ENCODE measurements at regions not wholly inside any gene's neighbourhood (a gene's known extent, or its start where the extent isn't known, plus 50 kb on each side); places are given as distances from the start of the nearest gene placed in this dataset.

DNA sequence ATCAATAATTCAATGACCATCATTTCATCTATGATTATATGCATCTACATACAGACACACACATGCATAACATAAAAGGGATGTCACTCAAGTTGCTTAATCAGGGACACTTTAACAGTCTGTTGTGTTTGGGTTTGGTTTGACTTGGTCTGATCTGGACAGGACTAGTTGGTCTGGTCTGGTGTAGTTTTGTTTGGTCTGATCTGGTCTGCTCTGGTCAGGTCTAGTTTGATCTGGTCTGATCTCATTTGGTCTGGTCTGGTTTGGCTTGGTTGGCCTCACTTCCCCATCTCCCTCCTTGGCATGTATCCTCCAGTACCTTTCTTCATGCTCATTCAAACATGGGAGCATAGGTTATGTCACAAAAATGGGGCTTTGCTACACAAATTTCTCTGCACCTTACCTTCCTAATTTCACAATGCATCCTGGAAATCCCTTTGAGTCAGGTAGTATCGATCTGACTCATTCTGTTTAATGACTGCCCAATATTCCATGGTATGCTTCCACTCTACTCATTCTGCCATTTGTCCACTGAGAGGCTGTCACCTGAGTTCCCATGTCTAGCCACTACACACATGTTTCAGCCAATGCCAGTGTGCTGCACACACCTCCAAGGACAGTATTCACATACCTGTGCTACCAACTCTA, 73.0 kb upstream of the TPM1 start:
- H3K27me3 ChIP-seq (ENCODE audit: insufficient read depth, low read depth): no peaks in the 10 kb centered on the region
- no peaks in the 10 kb centered on the region for H4K20me1 ChIP-seq (ENCODE audit: insufficient read depth)
- no peaks in the 10 kb centered on the region for H3K4me1 ChIP-seq (replicated peaks; ENCODE audit: insufficient read depth)
- no peaks in the 10 kb centered on the region for H3K9me2 ChIP-seq (ENCODE audit: insufficient read depth)
- TF ChIP-seq, protein P1, sequence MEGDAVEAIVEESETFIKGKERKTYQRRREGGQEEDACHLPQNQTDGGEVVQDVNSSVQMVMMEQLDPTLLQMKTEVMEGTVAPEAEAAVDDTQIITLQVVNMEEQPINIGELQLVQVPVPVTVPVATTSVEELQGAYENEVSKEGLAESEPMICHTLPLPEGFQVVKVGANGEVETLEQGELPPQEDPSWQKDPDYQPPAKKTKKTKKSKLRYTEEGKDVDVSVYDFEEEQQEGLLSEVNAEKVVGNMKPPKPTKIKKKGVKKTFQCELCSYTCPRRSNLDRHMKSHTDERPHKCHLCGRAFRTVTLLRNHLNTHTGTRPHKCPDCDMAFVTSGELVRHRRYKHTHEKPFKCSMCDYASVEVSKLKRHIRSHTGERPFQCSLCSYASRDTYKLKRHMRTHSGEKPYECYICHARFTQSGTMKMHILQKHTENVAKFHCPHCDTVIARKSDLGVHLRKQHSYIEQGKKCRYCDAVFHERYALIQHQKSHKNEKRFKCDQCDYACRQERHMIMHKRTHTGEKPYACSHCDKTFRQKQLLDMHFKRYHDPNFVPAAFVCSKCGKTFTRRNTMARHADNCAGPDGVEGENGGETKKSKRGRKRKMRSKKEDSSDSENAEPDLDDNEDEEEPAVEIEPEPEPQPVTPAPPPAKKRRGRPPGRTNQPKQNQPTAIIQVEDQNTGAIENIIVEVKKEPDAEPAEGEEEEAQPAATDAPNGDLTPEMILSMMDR (conservative IDR thresholded peaks at IDR 0.05): no peak
- TF ChIP-seq EZH2 (IDR thresholded peaks at IDR 0.05; ENCODE audit: low read depth): no peak
- H3K27ac ChIP-seq: no peak overlapping the region
- ChIA-PET CTCF (no interaction called here), POLR2A (ENCODE audit: unreplicated experiment) (no interaction called here)
- H3K36me3 ChIP-seq (ENCODE audit: low read depth): no peaks in the 10 kb centered on the region
- no TSS peak for BruUV-seq (replicated peaks)
- no peak for DNase-seq
- H3K4me2 ChIP-seq: no peak overlapping the region
- H3K79me2 ChIP-seq (ENCODE audit: low read depth): no peaks in the 10 kb centered on the region
- H3F3A ChIP-seq (ENCODE audit: insufficient read depth, low read depth): no peaks in the 10 kb centered on the region
- no peak overlapping the region for H2AFZ ChIP-seq
- H3K4me3 ChIP-seq: no peak overlapping the region
- intact Hi-C loops (cut with micrococcal nuclease; ENCODE audit: unreplicated experiment): no loop called here
- H3K9me3 ChIP-seq (ENCODE audit: insufficient read depth, low read depth): no peaks in the 10 kb centered on the region

DNA sequence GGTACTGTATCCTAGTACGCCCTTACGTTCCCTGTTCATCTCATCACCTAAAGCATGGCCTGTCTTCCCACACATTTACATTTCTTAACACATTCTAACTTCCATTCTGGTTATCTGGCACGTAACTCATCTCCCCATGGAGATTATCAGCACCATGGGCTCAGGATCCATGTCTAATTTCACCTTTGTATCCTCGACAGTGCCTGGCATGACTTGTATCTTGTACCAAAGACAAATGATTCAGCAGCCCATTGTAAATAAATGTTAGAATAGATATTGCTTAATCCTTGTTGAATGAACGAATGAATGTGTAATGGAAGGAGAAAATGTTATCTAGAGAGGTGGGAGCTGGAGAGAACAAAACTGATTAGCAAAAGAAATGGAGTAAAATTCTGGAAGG, 69.7 kb upstream of the TPM1 start:
- Histone ChIP-seq H3K27ac (no peak overlapping the region), H2AFZ (no peak overlapping the region), H3K79me2 (ENCODE audit: low read depth) (no peaks in the 10 kb centered on the region), H3F3A (ENCODE audit: insufficient read depth, low read depth) (no peaks in the 10 kb centered on the region), H3K4me2 (no peak overlapping the region), H3K4me1 (replicated peaks; ENCODE audit: insufficient read depth) (no peaks in the 10 kb centered on the region), H3K4me3 (no peak overlapping the region), H4K20me1 (ENCODE audit: insufficient read depth) (no peaks in the 10 kb centered on the region), H3K36me3 (ENCODE audit: low read depth) (no peaks in the 10 kb centered on the region), H3K27me3 (ENCODE audit: insufficient read depth, low read depth) (no peaks in the 10 kb centered on the region), H3K9me3 (ENCODE audit: insufficient read depth, low read depth) (no peaks in the 10 kb centered on the region), H3K9me2 (ENCODE audit: insufficient read depth) (no peaks in the 10 kb centered on the region)
- TF ChIP-seq, protein P1 (conservative IDR thresholded peaks at IDR 0.05): no peak
- ChIA-PET CTCF (no interaction called here), POLR2A (ENCODE audit: unreplicated experiment) (no interaction called here)
- no TSS peak for BruUV-seq (replicated peaks)
- intact Hi-C loops (cut with micrococcal nuclease; ENCODE audit: unreplicated experiment): no loop called here
- peak in 1 of 2 experiments; percentile 42 for DNase-seq

DNA sequence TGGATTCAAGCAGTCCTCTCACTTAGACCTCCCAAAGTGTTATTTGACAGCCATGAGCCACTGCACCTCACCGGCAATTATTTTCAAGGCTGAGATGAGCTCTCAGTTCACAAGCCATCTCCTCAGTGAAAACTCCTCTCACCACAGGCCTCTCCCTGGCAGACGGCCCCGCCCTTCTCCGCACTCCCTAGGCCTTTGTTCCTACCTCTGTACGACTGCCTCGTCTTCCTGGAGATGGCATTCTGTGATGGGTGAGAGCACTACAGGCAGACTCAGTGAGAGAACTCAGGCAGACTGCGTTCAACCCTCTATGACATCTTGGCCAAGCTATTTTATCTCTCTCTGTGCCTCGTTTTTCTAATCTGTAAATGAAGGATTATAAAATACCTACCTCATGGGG, 67.0 kb upstream of the TPM1 start:
- BruUV-seq (replicated peaks): no TSS peak
- Histone ChIP-seq H3K4me3 (no peak overlapping the region), H3K4me2 (no peak overlapping the region), H3K9me2 (ENCODE audit: insufficient read depth) (no peaks in the 10 kb centered on the region), H3K36me3 (ENCODE audit: low read depth) (no peaks in the 10 kb centered on the region), H3K9me3 (ENCODE audit: insufficient read depth, low read depth) (no peaks in the 10 kb centered on the region), H3K27me3 (ENCODE audit: insufficient read depth, low read depth) (no peaks in the 10 kb centered on the region), H3K27ac (no peak overlapping the region), H3K79me2 (ENCODE audit: low read depth) (no peaks in the 10 kb centered on the region), H2AFZ (no peak overlapping the region), H3F3A (ENCODE audit: insufficient read depth, low read depth) (no peaks in the 10 kb centered on the region), H3K4me1 (replicated peaks; ENCODE audit: insufficient read depth) (no peaks in the 10 kb centered on the region), H4K20me1 (ENCODE audit: insufficient read depth) (no peaks in the 10 kb centered on the region)
- TF ChIP-seq, protein P1 (conservative IDR thresholded peaks at IDR 0.05): no peak
- TF ChIP-seq EZH2 (IDR thresholded peaks at IDR 0.05; ENCODE audit: low read depth): no peak
- ChIA-PET POLR2A (ENCODE audit: unreplicated experiment) (no interaction called here), CTCF (interaction anchor here (0.7 kb wide), 1 partner anchor 70 kb away, joined by 3 read pairs; no protein-coding TSS in a partner anchor)
- intact Hi-C loops (cut with micrococcal nuclease; ENCODE audit: unreplicated experiment): no loop called here
- DNase-seq: no peak
